ENCODE measurements at regions not wholly inside any gene's neighbourhood (a gene's known extent, or its start where the extent isn't known, plus 50 kb on each side); places are given as distances from the start of the nearest gene placed in this dataset.
"Not testable (repeated sequence)": the region's sequence is repeated elsewhere in the genome, so short reads cannot be mapped to it uniquely, and the experiment has no call there.

GRCh38 chrX:112391313-112391712 lies 288.4 kb downstream of the LHFPL1 start:
- no peak overlapping the region for H3K9ac ChIP-seq (ENCODE audit: low read length)
- no peak overlapping the region for H2AFZ ChIP-seq (ENCODE audit: low read length)
- H3K9me3 ChIP-seq (ENCODE audit: low read length) = no peaks in the 10 kb centered on the region
- H3K27ac ChIP-seq (ENCODE audit: low read depth, low read length, poor library complexity, severe bottlenecking) = no peak overlapping the region
- H3K4me2 ChIP-seq (ENCODE audit: low read length) = no peak overlapping the region
- no peaks in the 10 kb centered on the region for H3K79me2 ChIP-seq (ENCODE audit: insufficient read depth, low read length)
- H3K9me2 ChIP-seq (ENCODE audit: low read depth, low read length) = no peaks in the 10 kb centered on the region
- no peaks in the 10 kb centered on the region for H3F3A ChIP-seq (ENCODE audit: insufficient read depth, low read length)
- no peaks in the 10 kb centered on the region for H3K36me3 ChIP-seq (ENCODE audit: insufficient read depth, low read length)
- H3K27me3 ChIP-seq (ENCODE audit: insufficient read depth, low read length) = no peaks in the 10 kb centered on the region
- H3K4me3 ChIP-seq (ENCODE audit: low read depth, low read length, poor library complexity, severe bottlenecking) = no peak overlapping the region
- H4K20me1 ChIP-seq (ENCODE audit: insufficient read depth, low read length) = no peaks in the 10 kb centered on the region
- TF ChIP-seq, protein P1, sequence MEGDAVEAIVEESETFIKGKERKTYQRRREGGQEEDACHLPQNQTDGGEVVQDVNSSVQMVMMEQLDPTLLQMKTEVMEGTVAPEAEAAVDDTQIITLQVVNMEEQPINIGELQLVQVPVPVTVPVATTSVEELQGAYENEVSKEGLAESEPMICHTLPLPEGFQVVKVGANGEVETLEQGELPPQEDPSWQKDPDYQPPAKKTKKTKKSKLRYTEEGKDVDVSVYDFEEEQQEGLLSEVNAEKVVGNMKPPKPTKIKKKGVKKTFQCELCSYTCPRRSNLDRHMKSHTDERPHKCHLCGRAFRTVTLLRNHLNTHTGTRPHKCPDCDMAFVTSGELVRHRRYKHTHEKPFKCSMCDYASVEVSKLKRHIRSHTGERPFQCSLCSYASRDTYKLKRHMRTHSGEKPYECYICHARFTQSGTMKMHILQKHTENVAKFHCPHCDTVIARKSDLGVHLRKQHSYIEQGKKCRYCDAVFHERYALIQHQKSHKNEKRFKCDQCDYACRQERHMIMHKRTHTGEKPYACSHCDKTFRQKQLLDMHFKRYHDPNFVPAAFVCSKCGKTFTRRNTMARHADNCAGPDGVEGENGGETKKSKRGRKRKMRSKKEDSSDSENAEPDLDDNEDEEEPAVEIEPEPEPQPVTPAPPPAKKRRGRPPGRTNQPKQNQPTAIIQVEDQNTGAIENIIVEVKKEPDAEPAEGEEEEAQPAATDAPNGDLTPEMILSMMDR (IDR thresholded peaks at IDR 0.05; ENCODE audit: low read length) = no peak
- TF ChIP-seq EZH2 (IDR thresholded peaks at IDR 0.05; ENCODE audit: borderline replicate concordance, low read length) = no peak
- no peaks in the 10 kb centered on the region for H3K4me1 ChIP-seq (ENCODE audit: insufficient read depth, low read length, severe bottlenecking)

DNA sequence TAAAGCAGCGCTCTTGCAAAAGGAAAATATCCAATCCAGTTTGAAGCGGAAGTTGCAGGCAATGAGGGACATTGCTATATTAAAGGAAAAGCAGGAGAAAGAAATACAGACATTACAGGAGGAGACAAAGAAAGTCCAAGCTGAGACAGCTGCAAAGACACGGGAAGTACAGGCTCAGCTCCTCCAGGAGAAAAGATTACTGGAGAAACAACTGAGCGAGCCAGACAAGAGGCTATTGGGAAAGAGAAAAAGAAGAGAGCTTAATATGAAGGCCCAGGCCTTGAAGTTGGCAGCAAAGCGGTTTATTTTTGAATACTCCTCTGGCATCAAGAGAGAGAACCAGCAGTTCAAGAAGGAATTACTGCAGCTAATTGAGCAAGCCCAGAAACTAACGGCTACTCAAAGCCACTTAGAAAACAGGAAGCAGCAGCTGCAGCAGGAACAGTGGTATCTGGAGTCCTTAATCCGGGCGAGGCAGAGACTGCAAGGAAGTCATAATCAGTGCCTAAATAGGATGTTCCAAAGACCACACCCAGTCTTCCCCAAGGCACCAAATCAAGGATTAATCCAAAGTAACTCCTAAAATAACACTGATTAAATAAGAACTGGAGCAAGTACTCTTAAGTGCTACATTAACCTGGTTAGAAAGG lies 298.0 kb downstream of the LHFPL1 start:
- not testable (repeated sequence) for H3K27me3 ChIP-seq (ENCODE audit: insufficient read depth, low read length); H3K4me3 ChIP-seq (ENCODE audit: low read depth, low read length, poor library complexity, severe bottlenecking); H3K79me2 ChIP-seq (ENCODE audit: insufficient read depth, low read length); H3K4me1 ChIP-seq (ENCODE audit: insufficient read depth, low read length, severe bottlenecking); H3K36me3 ChIP-seq (ENCODE audit: insufficient read depth, low read length); H3K27ac ChIP-seq (ENCODE audit: low read depth, low read length, poor library complexity, severe bottlenecking); H3F3A ChIP-seq (ENCODE audit: insufficient read depth, low read length); H3K9ac ChIP-seq (ENCODE audit: low read length); H3K4me2 ChIP-seq (ENCODE audit: low read length); H3K9me3 ChIP-seq (ENCODE audit: low read length); H4K20me1 ChIP-seq (ENCODE audit: insufficient read depth, low read length); H3K9me2 ChIP-seq (ENCODE audit: low read depth, low read length); H2AFZ ChIP-seq (ENCODE audit: low read length)

- H3K9me3 ChIP-seq (ENCODE audit: low read length) = no peaks in the 10 kb centered on the region
- no peak overlapping the region for H3K4me3 ChIP-seq (ENCODE audit: low read depth, low read length, poor library complexity, severe bottlenecking)
- no peak overlapping the region for H2AFZ ChIP-seq (ENCODE audit: low read length)
- H3K27ac ChIP-seq (ENCODE audit: low read depth, low read length, poor library complexity, severe bottlenecking) = no peak overlapping the region
- H3K27me3 ChIP-seq (ENCODE audit: insufficient read depth, low read length) = no peaks in the 10 kb centered on the region
- no peak overlapping the region for H3K9ac ChIP-seq (ENCODE audit: low read length)
- no peaks in the 10 kb centered on the region for H3K79me2 ChIP-seq (ENCODE audit: insufficient read depth, low read length)
- H3K36me3 ChIP-seq (ENCODE audit: insufficient read depth, low read length) = no peaks in the 10 kb centered on the region
- no peaks in the 10 kb centered on the region for H3K4me1 ChIP-seq (ENCODE audit: insufficient read depth, low read length, severe bottlenecking)
- no peak overlapping the region for H3K4me2 ChIP-seq (ENCODE audit: low read length)
- H3F3A ChIP-seq (ENCODE audit: insufficient read depth, low read length) = no peaks in the 10 kb centered on the region
- no peaks in the 10 kb centered on the region for H4K20me1 ChIP-seq (ENCODE audit: insufficient read depth, low read length)
- H3K9me2 ChIP-seq (ENCODE audit: low read depth, low read length) = no peaks in the 10 kb centered on the region
- TF ChIP-seq, protein P1 (IDR thresholded peaks at IDR 0.05; ENCODE audit: low read length) = no peak
- no peak for TF ChIP-seq EZH2 (IDR thresholded peaks at IDR 0.05; ENCODE audit: borderline replicate concordance, low read length)
Measured at GRCh38 chrX:112380541-112381278, 298.1 kb upstream of the TRPC5 start.

- Histone ChIP-seq H3K4me3 (ENCODE audit: low read depth, low read length, poor library complexity, severe bottlenecking) (no peak overlapping the region), H3F3A (ENCODE audit: insufficient read depth, low read length) (no peaks in the 10 kb centered on the region), H3K79me2 (ENCODE audit: insufficient read depth, low read length) (no peaks in the 10 kb centered on the region), H3K9me2 (ENCODE audit: low read depth, low read length) (no peaks in the 10 kb centered on the region), H3K9ac (ENCODE audit: low read length) (no peak overlapping the region), H3K4me2 (ENCODE audit: low read length) (no peak overlapping the region), H4K20me1 (ENCODE audit: insufficient read depth, low read length) (no peaks in the 10 kb centered on the region), H2AFZ (ENCODE audit: low read length) (no peak overlapping the region), H3K27me3 (ENCODE audit: insufficient read depth, low read length) (no peaks in the 10 kb centered on the region), H3K27ac (ENCODE audit: low read depth, low read length, poor library complexity, severe bottlenecking) (no peak overlapping the region), H3K9me3 (ENCODE audit: low read length) (no peaks in the 10 kb centered on the region), H3K4me1 (ENCODE audit: insufficient read depth, low read length, severe bottlenecking) (no peaks in the 10 kb centered on the region), H3K36me3 (ENCODE audit: insufficient read depth, low read length) (no peaks in the 10 kb centered on the region)
- no peak for TF ChIP-seq EZH2 (IDR thresholded peaks at IDR 0.05; ENCODE audit: borderline replicate concordance, low read length)
- TF ChIP-seq, protein P1 (IDR thresholded peaks at IDR 0.05; ENCODE audit: low read length) = no peak
Measured at GRCh38 chrX:112377481-112377880, 294.9 kb upstream of the TRPC5 start.

Data from OCI-LY1 (cell line).